ENCODE measurements at regions not wholly inside any gene's neighbourhood (a gene's known extent, or its start where the extent isn't known, plus 50 kb on each side); places are given as distances from the start of the nearest gene placed in this dataset.

DNA sequence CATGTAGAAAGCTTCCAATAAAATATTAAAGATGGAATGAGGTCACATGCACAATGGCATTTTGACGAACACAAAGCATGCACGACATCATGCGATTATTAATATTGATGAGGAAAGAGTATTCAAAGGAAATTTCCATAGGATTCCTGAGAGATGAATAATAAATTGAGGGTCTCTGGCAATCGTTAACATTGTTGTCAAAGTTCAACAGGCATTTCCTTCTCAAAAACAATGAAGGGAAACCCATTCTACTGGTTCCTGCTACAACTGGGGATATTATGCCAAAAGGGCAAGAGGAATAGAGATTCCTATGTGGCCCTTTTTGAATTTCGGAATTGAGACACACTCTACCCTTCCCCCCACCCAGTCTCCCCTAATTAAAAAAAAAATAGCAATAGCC is 128.3 kb upstream of the NUDT7 start:
- TF ChIP-seq, protein P1, sequence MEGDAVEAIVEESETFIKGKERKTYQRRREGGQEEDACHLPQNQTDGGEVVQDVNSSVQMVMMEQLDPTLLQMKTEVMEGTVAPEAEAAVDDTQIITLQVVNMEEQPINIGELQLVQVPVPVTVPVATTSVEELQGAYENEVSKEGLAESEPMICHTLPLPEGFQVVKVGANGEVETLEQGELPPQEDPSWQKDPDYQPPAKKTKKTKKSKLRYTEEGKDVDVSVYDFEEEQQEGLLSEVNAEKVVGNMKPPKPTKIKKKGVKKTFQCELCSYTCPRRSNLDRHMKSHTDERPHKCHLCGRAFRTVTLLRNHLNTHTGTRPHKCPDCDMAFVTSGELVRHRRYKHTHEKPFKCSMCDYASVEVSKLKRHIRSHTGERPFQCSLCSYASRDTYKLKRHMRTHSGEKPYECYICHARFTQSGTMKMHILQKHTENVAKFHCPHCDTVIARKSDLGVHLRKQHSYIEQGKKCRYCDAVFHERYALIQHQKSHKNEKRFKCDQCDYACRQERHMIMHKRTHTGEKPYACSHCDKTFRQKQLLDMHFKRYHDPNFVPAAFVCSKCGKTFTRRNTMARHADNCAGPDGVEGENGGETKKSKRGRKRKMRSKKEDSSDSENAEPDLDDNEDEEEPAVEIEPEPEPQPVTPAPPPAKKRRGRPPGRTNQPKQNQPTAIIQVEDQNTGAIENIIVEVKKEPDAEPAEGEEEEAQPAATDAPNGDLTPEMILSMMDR (IDR thresholded peaks at IDR 0.05): no peak
- TF ChIP-seq POLR2A (IDR thresholded peaks at IDR 0.05): no peak
- H3K27ac ChIP-seq: no peak overlapping the region
- intact Hi-C loops (cut with DNase I; ENCODE audit: low total_unique reads): no loop called here
- 76 to 78% methylated on average over 5 of the region's 5 CpGs for WGBS, 2 donors
- no peaks in the 10 kb centered on the region for H3K4me1 ChIP-seq
- H3K36me3 ChIP-seq (ENCODE audit: low read depth, missing control alignments): no peaks in the 10 kb centered on the region
- H3K27me3 ChIP-seq: no peaks in the 10 kb centered on the region
- H3K4me3 ChIP-seq: no peak overlapping the region
- DNase-seq: no peak
- H3K9me3 ChIP-seq: no peaks in the 10 kb centered on the region

- H3K36me3 ChIP-seq (ENCODE audit: low read depth, missing control alignments): no peaks in the 10 kb centered on the region
- no peak overlapping the region for H3K27ac ChIP-seq
- H3K27me3 ChIP-seq: no peaks in the 10 kb centered on the region
- H3K9me3 ChIP-seq: no peaks in the 10 kb centered on the region
- TF ChIP-seq, protein P1 (IDR thresholded peaks at IDR 0.05): no peak
- no peak for TF ChIP-seq POLR2A (IDR thresholded peaks at IDR 0.05)
- DNase-seq: no peak
- H3K4me1 ChIP-seq: no peaks in the 10 kb centered on the region
- intact Hi-C loops (cut with DNase I; ENCODE audit: low total_unique reads): no loop called here
- 40 to 46% methylated on average over 9 of the region's 9 CpGs for WGBS, 2 donors
- no peak overlapping the region for H3K4me3 ChIP-seq
These were observed 127.3 kb upstream of the NUDT7 start for GRCh38 chr16:77594799-77595596.

DNA sequence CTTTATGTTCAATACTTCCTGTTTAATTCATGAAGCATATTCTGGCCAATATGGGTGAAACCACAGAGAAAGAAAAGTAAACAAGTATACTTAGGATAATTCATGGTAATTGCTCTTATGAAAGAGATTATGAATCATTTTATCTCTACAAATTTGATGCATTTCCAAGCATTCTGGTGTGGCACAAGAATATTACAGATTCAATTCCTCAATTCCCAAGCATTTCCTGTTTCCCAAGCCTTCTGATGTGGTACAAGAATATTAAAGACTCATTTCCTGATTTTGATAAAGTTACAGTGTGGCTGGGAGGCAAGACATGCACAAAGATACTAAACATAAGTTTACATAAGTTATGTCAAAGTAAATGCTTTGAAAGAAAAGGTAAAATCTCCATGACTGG is 126.1 kb upstream of the NUDT7 start:
- TF ChIP-seq, protein P1 (IDR thresholded peaks at IDR 0.05): no peak
- TF ChIP-seq POLR2A (IDR thresholded peaks at IDR 0.05): no peak
- Histone ChIP-seq H3K4me3 (no peak overlapping the region), H3K36me3 (ENCODE audit: low read depth, missing control alignments) (no peaks in the 10 kb centered on the region), H3K9me3 (no peaks in the 10 kb centered on the region), H3K27ac (no peak overlapping the region), H3K4me1 (no peaks in the 10 kb centered on the region), H3K27me3 (no peaks in the 10 kb centered on the region)
- DNase-seq: no peak
- intact Hi-C loops (cut with DNase I; ENCODE audit: low total_unique reads): no loop called here

GRCh38 chr16:77599793-77600415 is 122.4 kb upstream of the NUDT7 start:
- H3K9me3 ChIP-seq: no peaks in the 10 kb centered on the region
- H3K36me3 ChIP-seq (ENCODE audit: low read depth, missing control alignments): no peaks in the 10 kb centered on the region
- peak; percentile 49 for DNase-seq
- no peak overlapping the region for H3K4me3 ChIP-seq
- TF ChIP-seq, protein P1 (IDR thresholded peaks at IDR 0.05): peak in 2 of 3 experiments; percentile 50 to 52
- TF ChIP-seq POLR2A (IDR thresholded peaks at IDR 0.05): no peak
- H3K27ac ChIP-seq: no peak overlapping the region
- no peaks in the 10 kb centered on the region for H3K27me3 ChIP-seq
- intact Hi-C loops (cut with DNase I; ENCODE audit: low total_unique reads): no loop called here
- H3K4me1 ChIP-seq: no peaks in the 10 kb centered on the region

DNA sequence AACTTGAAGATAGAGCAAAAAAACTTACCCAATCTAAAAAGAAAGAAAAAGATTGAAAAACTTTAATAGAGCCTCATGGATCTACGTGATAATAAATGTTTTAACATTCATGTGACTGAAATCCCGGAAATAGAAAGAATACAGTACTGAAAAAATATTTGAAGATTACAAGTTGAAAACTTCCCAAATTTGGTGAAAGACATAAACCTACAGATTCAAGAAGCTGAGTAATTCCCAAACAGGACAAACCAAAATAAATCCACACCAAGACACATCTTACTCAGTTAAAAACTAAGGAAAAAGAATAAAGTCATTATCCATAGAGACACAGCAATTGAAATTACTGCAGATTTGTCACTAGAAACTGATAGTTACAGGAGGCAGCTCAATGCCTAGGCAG is 121.8 kb upstream of the NUDT7 start:
- no peak for TF ChIP-seq POLR2A (IDR thresholded peaks at IDR 0.05)
- TF ChIP-seq, protein P1 (IDR thresholded peaks at IDR 0.05): no peak
- no peaks in the 10 kb centered on the region for H3K4me1 ChIP-seq
- no peak for DNase-seq
- 87 to 92% methylated on average over 2 of the region's 2 CpGs for WGBS, 2 donors
- H3K36me3 ChIP-seq (ENCODE audit: low read depth, missing control alignments): no peaks in the 10 kb centered on the region
- H3K4me3 ChIP-seq: no peak overlapping the region
- no peak overlapping the region for H3K27ac ChIP-seq
- H3K9me3 ChIP-seq: no peaks in the 10 kb centered on the region
- intact Hi-C loops (cut with DNase I; ENCODE audit: low total_unique reads): no loop called here
- no peaks in the 10 kb centered on the region for H3K27me3 ChIP-seq
